GM18519 (cell line): ENCODE measurements at regions not wholly inside any gene's neighbourhood (a gene's known extent, or its start where the extent isn't known, plus 50 kb on each side); places are given as distances from the start of the nearest gene placed in this dataset.
"Not testable (repeated sequence)": the region's sequence is repeated elsewhere in the genome, so short reads cannot be mapped to it uniquely, and the experiment has no call there.

Experiments
- ATAC-seq: cut with Tn5 transposase; IDR thresholded peaks from one replicate; pipeline ENCODE4 v1.9.1; 2021; ENCODE audit warnings: mild to moderate bottlenecking, moderate library complexity; ENCODE audit not compliant: unreplicated experiment, low FRiP score

GRCh38 chr2:195538937-195539336 lies 118.1 kb upstream of the SLC39A10 start:
- no peak for ATAC-seq

- no peak for ATAC-seq
Observed at GRCh38 chr2:195537811-195538210, 119.2 kb upstream of the SLC39A10 start.

GRCh38 chr2:195536906-195537305 lies 120.1 kb upstream of the SLC39A10 start:
- ATAC-seq: no peak

GRCh38 chr2:195535911-195536522 lies 121.0 kb upstream of the SLC39A10 start:
- ATAC-seq: peak; percentile 97

GRCh38 chr2:195534971-195535370 lies 122.1 kb upstream of the SLC39A10 start:
- no peak for ATAC-seq

- no peak for ATAC-seq
Observed at GRCh38 chr2:195533771-195534642, 123.0 kb upstream of the SLC39A10 start.

- peak; percentile 24 for ATAC-seq
Observed at GRCh38 chr2:195532628-195533271, 124.3 kb upstream of the SLC39A10 start.

GRCh38 chr2:195532255-195532627 lies 124.8 kb upstream of the SLC39A10 start:
- no peak for ATAC-seq

GRCh38 chr2:195531754-195532153 lies 125.3 kb upstream of the SLC39A10 start:
- no peak for ATAC-seq

GRCh38 chr2:195523242-195523641 lies 133.8 kb upstream of the SLC39A10 start:
- not testable (repeated sequence) for ATAC-seq

- no peak for ATAC-seq
Observed at GRCh38 chr2:195521589-195521988, 135.4 kb upstream of the SLC39A10 start.

- ATAC-seq: no peak
Observed at GRCh38 chr2:195520671-195521155, 136.3 kb upstream of the SLC39A10 start.

GRCh38 chr2:195515551-195515950 lies 141.5 kb upstream of the SLC39A10 start:
- no peak for ATAC-seq

- ATAC-seq: no peak
Observed at GRCh38 chr2:195514365-195514764, 142.7 kb upstream of the SLC39A10 start.

GRCh38 chr2:195513119-195513518 lies 143.9 kb upstream of the SLC39A10 start:
- ATAC-seq: no peak

GRCh38 chr2:195509551-195509950 lies 147.5 kb upstream of the SLC39A10 start:
- ATAC-seq: no peak

- ATAC-seq: no peak
Observed at GRCh38 chr2:195508139-195508455, 148.9 kb upstream of the SLC39A10 start.

GRCh38 chr2:195507447-195508138 lies 149.4 kb upstream of the SLC39A10 start:
- no peak for ATAC-seq

- peak; percentile 98 for ATAC-seq
Observed at GRCh38 chr2:195505701-195506100, 151.3 kb upstream of the SLC39A10 start.

- no peak for ATAC-seq
Observed at GRCh38 chr2:195503208-195503607, 153.8 kb upstream of the SLC39A10 start.

GRCh38 chr2:195501746-195502145 lies 155.3 kb upstream of the SLC39A10 start:
- no peak for ATAC-seq
